DMS 273 (cell line): ENCODE measurements at regions not wholly inside any gene's neighbourhood (a gene's known extent, or its start where the extent isn't known, plus 50 kb on each side); places are given as distances from the start of the nearest gene placed in this dataset.

Source experiments
- DNase-seq: peaks from one replicate; lab custom pipeline; 2025; ENCODE audit not compliant: unreplicated experiment; lab: John Stamatoyannopoulos, UW

- DNase-seq: no peak
These were observed 93.7 kb upstream of the CARD18 start for GRCh38 chr11:105233285-105233684.

- no peak for DNase-seq
These were observed 92.5 kb upstream of the CARD18 start for GRCh38 chr11:105232021-105232420.

- DNase-seq: no peak
These were observed 91.0 kb upstream of the CARD18 start for GRCh38 chr11:105230586-105230985.

- no peak for DNase-seq
These were observed 90.2 kb upstream of the CARD18 start for GRCh38 chr11:105229761-105230160.

- DNase-seq: no peak
These were observed 89.7 kb upstream of the CARD18 start for GRCh38 chr11:105229257-105229656.

GRCh38 chr11:105227363-105227762, 87.8 kb upstream of the CARD18 start:
- DNase-seq: no peak

GRCh38 chr11:105226766-105227165, 87.2 kb upstream of the CARD18 start:
- no peak for DNase-seq

GRCh38 chr11:105226091-105226490, 86.5 kb upstream of the CARD18 start:
- DNase-seq: no peak

- DNase-seq: no peak
These were observed 85.1 kb upstream of the CARD18 start for GRCh38 chr11:105224482-105225253.

GRCh38 chr11:105220121-105220520, 80.6 kb upstream of the CARD18 start:
- DNase-seq: no peak

- no peak for DNase-seq
These were observed 80.1 kb upstream of the CARD18 start for GRCh38 chr11:105219670-105220069.

GRCh38 chr11:105219269-105219668, 79.7 kb upstream of the CARD18 start:
- peak; percentile 2 for DNase-seq

GRCh38 chr11:105215528-105215927, 76.0 kb upstream of the CARD18 start:
- DNase-seq: no peak

- DNase-seq: no peak
These were observed 72.4 kb upstream of the CARD18 start for GRCh38 chr11:105211806-105212554.

GRCh38 chr11:105208019-105208418, 68.5 kb upstream of the CARD18 start:
- DNase-seq: no peak

GRCh38 chr11:105206633-105207032, 67.1 kb upstream of the CARD18 start:
- DNase-seq: no peak

GRCh38 chr11:105204636-105205035, 65.1 kb upstream of the CARD18 start:
- DNase-seq: no peak

- no peak for DNase-seq
These were observed 64.1 kb upstream of the CARD18 start for GRCh38 chr11:105203569-105204240.

- no peak for DNase-seq
These were observed 63.4 kb upstream of the CARD18 start for GRCh38 chr11:105202844-105203548.

GRCh38 chr11:105202422-105202821, 62.9 kb upstream of the CARD18 start:
- no peak for DNase-seq

GRCh38 chr11:105201166-105201565, 61.6 kb upstream of the CARD18 start:
- DNase-seq: no peak
